Cardiac muscle cell (in vitro differentiated cells and primary cell): ENCODE measurements at regions not wholly inside any gene's neighbourhood (a gene's known extent, or its start where the extent isn't known, plus 50 kb on each side); places are given as distances from the start of the nearest gene placed in this dataset.

Experiments used
- DNase-seq, 2 donors: peaks; one replicate each; pipeline versions ENCODE4 v3.0.0 to v3.0.0-alpha.2; 2010 to 2017; ENCODE audit warnings: low read depth in 1 of 2, low spot score in 1 of 2
- H3K27ac ChIP-seq: fragments of 200-600 bp; sonication (generic); 2 replicates; pipeline ENCODE4 v1.5.1; 2016
- H3K27me3 ChIP-seq: fragments of 200-600 bp; sonication (generic); 2 replicates; pipeline ENCODE4 v1.6.0; 2016; ENCODE audit warnings: control low read depth
- H3K36me3 ChIP-seq: fragments of 200-600 bp; sonication (generic); 2 replicates; pipeline ENCODE4 v1.5.1; 2016; ENCODE audit warnings: control low read depth
- H3K4me1 ChIP-seq: fragments of 200-600 bp; sonication (generic); 2 replicates; pipeline ENCODE4 v1.8.1; 2017; ENCODE audit warnings: low read depth, mild to moderate bottlenecking, mixed run types
- H3K4me3 ChIP-seq: fragments of 200-600 bp; sonication (generic); 2 replicates; pipeline ENCODE4 v1.5.1; 2016; ENCODE audit warnings: mild to moderate bottlenecking
- H3K9me3 ChIP-seq: fragments of 200-600 bp; sonication (generic); 2 replicates; pipeline ENCODE4 v1.5.1; 2017; ENCODE audit warnings: low read depth, mild to moderate bottlenecking, control low read depth
- TF ChIP-seq, protein P1 (sequence below): IDR thresholded peaks from 2 replicates; pipeline ENCODE4 v1.5.1; 2012; ENCODE audit warnings: low read depth, mild to moderate bottlenecking, low read length

DNA sequence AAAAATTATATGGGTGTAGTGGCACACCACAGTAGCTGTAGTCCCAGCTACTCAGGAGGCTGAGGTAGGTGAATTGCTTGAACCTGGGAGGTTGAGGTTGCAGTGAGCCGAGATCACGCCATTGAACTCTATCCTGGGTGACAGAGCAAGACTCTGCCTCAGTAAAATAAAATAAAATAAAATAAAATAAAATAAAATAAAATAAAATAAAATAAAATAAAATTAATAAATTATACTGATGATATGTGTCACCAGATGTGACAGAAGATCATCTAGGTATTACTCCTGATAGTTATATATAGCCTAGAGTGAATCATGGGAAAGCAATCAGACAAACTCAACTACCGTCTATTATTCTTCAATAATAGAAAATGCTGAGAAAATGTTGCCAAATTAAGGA, 972.5 kb downstream of the MRPL39 start:
- TF ChIP-seq, protein P1, sequence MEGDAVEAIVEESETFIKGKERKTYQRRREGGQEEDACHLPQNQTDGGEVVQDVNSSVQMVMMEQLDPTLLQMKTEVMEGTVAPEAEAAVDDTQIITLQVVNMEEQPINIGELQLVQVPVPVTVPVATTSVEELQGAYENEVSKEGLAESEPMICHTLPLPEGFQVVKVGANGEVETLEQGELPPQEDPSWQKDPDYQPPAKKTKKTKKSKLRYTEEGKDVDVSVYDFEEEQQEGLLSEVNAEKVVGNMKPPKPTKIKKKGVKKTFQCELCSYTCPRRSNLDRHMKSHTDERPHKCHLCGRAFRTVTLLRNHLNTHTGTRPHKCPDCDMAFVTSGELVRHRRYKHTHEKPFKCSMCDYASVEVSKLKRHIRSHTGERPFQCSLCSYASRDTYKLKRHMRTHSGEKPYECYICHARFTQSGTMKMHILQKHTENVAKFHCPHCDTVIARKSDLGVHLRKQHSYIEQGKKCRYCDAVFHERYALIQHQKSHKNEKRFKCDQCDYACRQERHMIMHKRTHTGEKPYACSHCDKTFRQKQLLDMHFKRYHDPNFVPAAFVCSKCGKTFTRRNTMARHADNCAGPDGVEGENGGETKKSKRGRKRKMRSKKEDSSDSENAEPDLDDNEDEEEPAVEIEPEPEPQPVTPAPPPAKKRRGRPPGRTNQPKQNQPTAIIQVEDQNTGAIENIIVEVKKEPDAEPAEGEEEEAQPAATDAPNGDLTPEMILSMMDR = no peak

GRCh38 chr21:24628536-24628935, 978.7 kb downstream of the MRPL39 start:
- Histone ChIP-seq H3K27ac (no peak overlapping the region), H3K9me3 (no peaks in the 10 kb centered on the region), H3K4me3 (no peak overlapping the region), H3K4me1 (no peaks in the 10 kb centered on the region), H3K36me3 (no peaks in the 10 kb centered on the region), H3K27me3 (no peaks in the 10 kb centered on the region)
- TF ChIP-seq, protein P1 = no peak
- no peak for DNase-seq

More for the DNA sequence above, 972.5 kb downstream of the MRPL39 start:
- Histone ChIP-seq H3K27me3 (no peaks in the 10 kb centered on the region), H3K9me3 (no peaks in the 10 kb centered on the region), H3K36me3 (no peaks in the 10 kb centered on the region), H3K4me1 (no peaks in the 10 kb centered on the region), H3K27ac (no peak overlapping the region), H3K4me3 (no peak overlapping the region)
- no peak for DNase-seq

DNA sequence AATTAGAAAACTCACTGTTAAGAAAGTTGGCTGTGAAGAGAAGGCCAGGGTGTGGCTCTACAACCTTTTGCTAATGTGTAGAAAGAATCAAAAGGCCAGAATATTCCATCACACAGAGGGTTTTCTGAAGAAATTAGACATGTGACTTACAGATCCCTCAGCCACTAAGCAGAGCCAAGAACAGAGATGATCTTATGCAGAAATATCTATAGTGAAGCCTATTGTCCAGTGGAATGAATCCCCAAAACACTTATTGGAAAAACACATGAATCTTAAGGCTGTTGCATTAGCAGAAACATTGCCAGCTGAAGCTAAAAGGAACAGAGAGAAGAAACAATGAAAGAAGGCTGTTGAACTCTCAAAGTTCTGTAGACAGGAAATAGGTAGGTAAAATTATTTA, 979.2 kb downstream of the MRPL39 start:
- Histone ChIP-seq H3K27ac (no peak overlapping the region), H3K27me3 (no peaks in the 10 kb centered on the region), H3K4me1 (no peaks in the 10 kb centered on the region), H3K36me3 (no peaks in the 10 kb centered on the region), H3K9me3 (no peaks in the 10 kb centered on the region), H3K4me3 (no peak overlapping the region)
- TF ChIP-seq, protein P1 = no peak
- DNase-seq = no peak

- Histone ChIP-seq H3K27me3 (no peaks in the 10 kb centered on the region), H3K36me3 (no peaks in the 10 kb centered on the region), H3K4me3 (no peak overlapping the region), H3K27ac (no peak overlapping the region), H3K4me1 (no peaks in the 10 kb centered on the region), H3K9me3 (peaks cover 1% of the 10 kb centered on the region)
- DNase-seq = no peak
- TF ChIP-seq, protein P1 = no peak
These were observed 989.5 kb downstream of the MRPL39 start for GRCh38 chr21:24617819-24618218.

DNA sequence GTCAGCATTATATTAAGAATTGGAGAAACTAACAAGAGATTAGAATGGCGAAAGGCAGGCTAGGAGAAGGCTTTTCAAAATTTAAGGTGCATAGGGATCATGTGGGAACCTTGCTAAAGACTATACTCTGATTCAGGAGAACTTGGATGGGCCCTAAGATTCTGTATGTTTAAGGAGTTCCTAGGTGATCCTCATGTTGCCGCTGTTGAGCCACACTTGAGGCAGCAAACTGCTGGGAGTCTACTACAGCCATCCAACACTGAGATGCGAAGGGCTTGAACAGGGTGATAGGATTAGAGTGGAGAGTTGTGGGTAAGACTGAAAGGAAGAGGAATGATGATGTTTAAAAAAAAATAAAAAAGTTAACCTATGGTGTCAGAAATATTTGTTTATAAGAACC, 1013.2 kb downstream of the MRPL39 start:
- no peaks in the 10 kb centered on the region for H3K4me1 ChIP-seq
- TF ChIP-seq, protein P1 = no peak
- H3K27ac ChIP-seq = no peak overlapping the region
- no peaks in the 10 kb centered on the region for H3K27me3 ChIP-seq
- no peaks in the 10 kb centered on the region for H3K36me3 ChIP-seq
- H3K9me3 ChIP-seq = no peaks in the 10 kb centered on the region
- no peak overlapping the region for H3K4me3 ChIP-seq
- DNase-seq = no peak

DNA sequence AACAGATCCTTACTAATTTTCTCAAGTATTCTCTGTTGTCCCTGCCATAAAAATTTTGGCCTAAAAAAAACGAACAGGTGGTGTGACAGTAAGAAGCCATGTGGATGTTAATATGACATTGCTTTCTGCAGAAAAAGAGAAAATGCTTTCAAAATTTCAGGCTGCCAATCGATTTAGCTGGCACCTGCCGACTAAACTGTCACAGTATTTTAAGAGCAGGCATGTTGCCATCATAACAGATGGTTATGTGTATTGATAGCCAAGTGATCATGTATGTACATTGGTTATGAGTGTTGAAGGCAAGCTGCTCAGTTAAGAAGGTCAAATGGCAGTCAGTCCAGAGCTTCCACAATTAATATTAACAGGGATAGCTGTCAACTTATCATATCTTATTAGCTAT, 1017.0 kb downstream of the MRPL39 start:
- DNase-seq = no peak
- TF ChIP-seq, protein P1 = no peak
- Histone ChIP-seq H3K9me3 (no peaks in the 10 kb centered on the region), H3K4me1 (no peaks in the 10 kb centered on the region), H3K36me3 (no peaks in the 10 kb centered on the region), H3K27me3 (no peaks in the 10 kb centered on the region), H3K27ac (no peak overlapping the region), H3K4me3 (no peak overlapping the region)
